Suppressor macrophage (primary cell): ENCODE measurements at regions not wholly inside any gene's neighbourhood (a gene's known extent, or its start where the extent isn't known, plus 50 kb on each side); places are given as distances from the start of the nearest gene placed in this dataset.
A peak's percentile ranks its signal among the peaks of the same experiment; 100 is the strongest.
"Not testable (repeated sequence)": the region's sequence is repeated elsewhere in the genome, so short reads cannot be mapped to it uniquely, and the experiment has no call there.

Source experiments
- DNase-seq, 4 experiments: peaks; one replicate each; pipeline ENCODE4 v3.0.0-alpha.2; 2020 to 2022

DNA sequence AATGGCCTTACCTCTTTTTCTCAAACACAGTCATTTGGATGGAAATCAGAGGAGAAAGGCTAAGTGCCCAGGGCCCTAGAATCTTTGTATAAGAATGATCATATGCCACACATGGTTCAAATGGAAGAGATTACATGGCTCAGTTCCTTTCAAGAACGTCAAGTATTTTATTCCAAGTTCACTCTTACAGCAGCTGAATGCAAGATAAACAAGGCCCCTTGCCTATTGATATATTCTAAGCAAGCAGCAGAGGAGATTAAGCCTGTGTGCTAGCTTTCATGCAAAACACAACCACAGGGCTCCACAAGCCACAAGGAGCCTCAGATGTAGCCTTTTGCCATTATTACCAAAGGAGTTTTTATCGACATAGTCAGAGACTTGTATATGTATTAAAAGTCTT lies 55.3 kb upstream of the SLCO6A1 start:
- no peak for DNase-seq

GRCh38 chr5:102554728-102555127 lies 55.9 kb upstream of the SLCO6A1 start:
- no peak for DNase-seq

DNA sequence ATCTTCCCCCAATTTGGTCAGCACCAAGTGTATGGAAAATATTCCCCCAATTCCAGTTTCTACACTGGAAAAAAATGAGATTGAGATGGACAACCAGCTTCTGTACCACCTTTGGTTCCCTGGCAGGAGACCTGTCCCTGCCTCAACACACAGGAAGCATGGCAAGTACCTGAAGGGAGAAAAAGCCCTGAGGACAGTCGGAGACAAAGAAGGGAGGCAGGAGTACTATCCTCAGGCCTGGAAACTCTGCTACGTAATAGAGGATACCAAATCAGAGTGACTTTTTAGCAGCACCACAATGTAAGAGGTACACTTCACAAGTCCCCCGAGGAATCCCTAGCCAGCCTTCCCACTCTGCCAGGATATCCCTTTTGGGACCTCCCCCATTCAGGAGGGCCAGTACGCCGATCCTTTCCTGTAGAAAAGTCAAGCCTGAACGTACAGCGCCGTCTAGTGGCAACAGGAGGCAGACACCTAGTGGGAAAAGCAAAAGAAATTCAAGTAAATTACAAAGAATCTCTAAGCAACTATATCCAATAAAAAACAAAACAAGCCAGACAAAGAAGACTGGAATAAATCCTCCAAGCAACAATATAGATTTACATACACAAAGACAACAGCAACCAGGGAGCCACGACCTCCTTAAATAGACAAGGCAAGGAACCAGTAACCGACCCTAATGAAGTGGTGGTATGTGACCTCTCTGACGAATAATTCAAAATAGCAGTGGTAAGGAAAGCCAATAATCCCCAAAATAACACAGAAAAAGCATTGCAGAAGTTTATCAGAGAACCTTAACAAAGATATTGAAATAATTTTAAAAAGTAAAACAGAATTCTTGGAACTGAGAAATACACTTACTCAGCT lies 63.3 kb upstream of the SLCO6A1 start:
- peak; percentile 31 to 58 (median 46) for DNase-seq

DNA sequence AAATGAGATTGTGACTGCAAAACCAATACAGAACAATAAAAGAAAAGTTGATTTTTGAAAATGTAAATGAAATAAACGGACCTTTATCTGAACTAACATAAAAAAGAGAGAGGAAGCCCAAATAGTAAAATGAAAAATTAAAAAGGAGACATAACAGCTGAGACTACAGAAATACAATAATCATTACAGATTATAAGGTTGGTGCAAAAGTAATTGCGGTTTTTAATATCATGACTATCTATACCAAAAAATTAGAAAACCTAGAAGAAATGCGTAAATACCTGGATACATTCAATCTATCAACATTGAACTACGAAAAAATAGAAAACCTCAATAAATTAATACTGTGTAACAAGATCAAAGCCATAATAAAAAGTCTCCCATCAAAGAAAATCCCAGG lies 71.9 kb upstream of the SLCO6A1 start:
- no peak for DNase-seq

- no peak for DNase-seq
Observed at GRCh38 chr5:102578362-102578761, 79.6 kb upstream of the SLCO6A1 start.

DNA sequence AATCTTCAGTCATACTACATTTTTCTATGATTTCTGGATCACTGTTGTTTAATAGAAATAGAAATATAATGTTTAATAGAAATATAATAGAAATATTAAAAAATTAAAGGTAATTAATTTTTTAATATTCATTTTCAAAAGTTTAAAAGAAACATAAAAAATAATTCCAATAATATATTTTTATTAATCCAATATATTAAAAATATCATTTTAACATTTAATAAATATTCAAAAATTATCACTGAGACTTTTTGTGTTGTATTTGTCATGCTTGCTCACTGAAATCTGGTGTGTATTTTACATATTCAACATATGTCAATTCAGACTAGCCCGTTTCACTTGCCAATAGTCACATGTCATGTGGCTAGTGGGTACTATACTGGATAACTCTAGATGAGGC lies 80.6 kb upstream of the SLCO6A1 start:
- no peak for DNase-seq

- no peak for DNase-seq
Observed at GRCh38 chr5:102581011-102581410, 82.2 kb upstream of the SLCO6A1 start.

DNA sequence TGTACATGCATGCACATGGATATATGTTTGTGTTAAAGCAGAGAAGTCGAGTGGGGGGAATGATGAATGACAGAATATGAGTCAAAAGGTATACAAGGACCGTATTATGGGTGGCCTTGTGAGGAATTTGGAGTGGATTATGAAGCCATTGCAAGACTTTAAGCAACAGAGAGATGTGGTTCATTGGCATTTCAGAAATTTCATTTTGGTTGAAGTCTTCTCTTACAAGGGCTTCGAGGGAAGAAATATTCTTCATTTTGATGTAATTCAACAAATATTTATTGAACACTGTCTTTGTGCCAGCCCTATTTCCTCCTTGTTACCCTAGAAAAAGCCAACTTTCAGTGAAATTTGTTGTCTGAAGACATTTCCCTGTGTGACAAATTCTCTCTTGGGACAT lies 83.9 kb upstream of the SLCO6A1 start:
- no peak for DNase-seq

GRCh38 chr5:102583276-102584124 lies 84.7 kb upstream of the SLCO6A1 start:
- peak in 3 of 4 experiments; percentile 4 to 52 (median 31) for DNase-seq

GRCh38 chr5:102589661-102590060 lies 90.9 kb upstream of the SLCO6A1 start:
- DNase-seq = no peak

DNA sequence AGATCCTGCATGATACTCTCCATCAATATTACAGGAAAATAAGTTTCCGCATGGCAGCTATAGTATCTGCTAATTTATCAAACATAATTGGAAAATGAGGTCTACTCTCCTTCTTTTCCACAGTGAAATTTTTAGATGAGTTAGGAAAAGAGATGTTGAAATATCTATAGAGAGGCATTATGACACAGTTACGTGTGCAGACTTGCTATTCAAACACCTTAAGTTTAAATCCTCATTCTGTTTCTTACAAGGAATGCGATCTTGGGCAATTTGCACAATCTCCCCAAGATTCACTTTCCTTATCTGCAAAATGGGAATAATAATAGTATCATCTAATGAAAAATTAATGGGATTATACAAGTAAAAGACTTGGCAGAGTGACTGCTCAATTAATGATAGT lies 91.7 kb upstream of the SLCO6A1 start:
- DNase-seq = no peak

DNA sequence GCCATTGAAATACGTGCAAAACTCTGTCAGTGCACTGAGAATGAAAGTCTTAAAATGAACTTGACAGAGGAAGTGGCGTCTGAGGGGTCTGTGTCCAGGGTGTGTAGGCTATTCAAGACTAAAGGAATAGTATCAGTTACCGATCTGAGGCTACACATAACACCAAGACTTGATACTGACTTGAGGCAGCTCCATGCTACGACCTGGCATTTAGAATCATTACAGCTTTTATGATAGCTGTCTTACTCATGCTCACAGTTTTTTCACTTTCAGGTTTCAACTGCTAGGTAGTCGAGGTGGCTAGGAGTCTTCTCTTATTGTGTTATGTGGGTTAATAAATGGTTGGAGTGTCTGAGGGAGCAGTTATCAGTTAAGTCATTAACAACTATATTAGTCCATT lies 92.8 kb upstream of the SLCO6A1 start:
- no peak for DNase-seq

- not testable (repeated sequence) for DNase-seq
Observed at GRCh38 chr5:102592586-102592985, 93.8 kb upstream of the SLCO6A1 start.

- DNase-seq = no peak
Observed at GRCh38 chr5:102594192-102594591, 95.4 kb upstream of the SLCO6A1 start.

DNA sequence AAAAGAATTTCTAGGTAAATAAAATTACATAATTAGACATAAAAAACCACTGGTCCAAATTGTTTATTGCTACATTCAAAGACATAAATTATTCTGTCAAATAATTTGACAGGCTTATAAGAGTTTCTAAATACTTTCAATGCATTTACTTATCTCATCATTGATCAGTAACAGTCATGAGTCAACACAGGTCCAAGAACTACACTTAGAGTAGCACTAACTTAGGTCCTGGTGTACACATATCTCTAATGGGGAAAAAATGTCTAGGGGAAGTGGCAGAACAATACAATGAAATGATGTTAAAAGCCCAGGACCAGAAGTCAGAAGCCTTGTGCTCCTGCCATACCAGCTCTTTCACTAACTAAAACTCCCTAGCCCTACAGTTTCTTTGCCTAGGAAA lies 96.5 kb upstream of the SLCO6A1 start:
- DNase-seq = no peak

GRCh38 chr5:102596113-102596512 lies 97.3 kb upstream of the SLCO6A1 start:
- peak in 2 of 4 experiments; percentile 2 to 3 for DNase-seq

DNA sequence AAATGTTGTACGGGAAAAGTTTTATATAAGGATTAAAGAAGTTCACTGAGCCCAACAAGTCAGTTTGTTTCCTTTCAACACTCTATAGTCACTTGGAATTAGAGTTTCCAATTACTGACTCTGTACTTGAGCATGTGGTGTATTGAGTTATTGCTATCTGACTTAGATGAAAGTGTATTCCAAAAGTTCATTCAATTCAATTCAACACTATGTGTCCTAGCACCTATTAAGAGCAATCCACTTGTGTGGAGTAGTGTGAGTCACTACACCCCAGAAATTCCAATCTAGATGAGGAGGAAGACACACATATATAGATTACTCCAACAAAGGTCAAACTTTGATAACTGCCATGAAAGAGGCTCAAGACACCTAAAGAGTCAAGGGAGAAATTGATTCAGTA lies 98.2 kb upstream of the SLCO6A1 start:
- DNase-seq = no peak

- DNase-seq = no peak
Observed at GRCh38 chr5:102599289-102599688, 100.5 kb upstream of the SLCO6A1 start.

DNA sequence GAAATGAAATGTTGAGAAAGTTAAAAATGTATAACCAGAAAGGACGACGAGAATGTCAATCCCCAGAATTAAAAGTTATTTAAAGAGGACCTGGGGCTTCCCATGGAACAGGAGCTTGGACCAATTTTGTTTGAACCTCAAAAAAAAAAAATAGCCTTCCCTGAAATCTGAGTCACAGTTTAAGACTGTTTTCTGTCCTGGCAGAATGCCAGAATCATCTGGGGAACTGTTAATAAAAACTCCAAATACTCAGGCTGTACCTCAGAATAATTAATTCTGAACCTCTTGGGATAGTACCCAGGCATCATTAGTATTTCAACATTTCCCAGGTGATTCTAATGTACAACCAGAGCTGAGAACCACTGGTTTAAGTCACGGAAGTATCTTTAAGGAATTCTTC lies 102.2 kb upstream of the SLCO6A1 start:
- peak in 2 of 4 experiments; percentile 16 to 31 for DNase-seq

DNA sequence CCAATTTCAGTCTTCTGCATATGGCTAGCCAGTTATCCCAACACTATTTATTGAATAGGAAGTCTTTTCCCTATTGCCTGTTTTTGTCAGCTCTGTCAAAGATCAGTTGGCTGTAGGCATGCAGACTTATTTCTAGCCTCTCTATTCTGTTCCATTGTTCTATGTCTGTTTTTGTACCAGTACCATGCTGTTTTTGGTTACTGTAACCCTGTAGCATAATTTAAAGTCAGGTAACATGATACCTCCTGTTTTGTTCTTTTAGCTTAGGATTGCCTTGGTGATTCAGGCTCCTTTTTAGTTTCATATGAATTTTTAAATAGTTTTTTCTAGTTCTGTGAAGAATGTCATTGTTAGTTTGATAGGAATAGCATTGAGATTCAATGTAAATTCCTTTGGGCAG lies 104.9 kb upstream of the SLCO6A1 start:
- no peak for DNase-seq

GRCh38 chr5:102608414-102608813 lies 109.6 kb upstream of the SLCO6A1 start:
- DNase-seq = no peak

GRCh38 chr5:102611312-102611711 lies 112.5 kb upstream of the SLCO6A1 start:
- DNase-seq = no peak

DNA sequence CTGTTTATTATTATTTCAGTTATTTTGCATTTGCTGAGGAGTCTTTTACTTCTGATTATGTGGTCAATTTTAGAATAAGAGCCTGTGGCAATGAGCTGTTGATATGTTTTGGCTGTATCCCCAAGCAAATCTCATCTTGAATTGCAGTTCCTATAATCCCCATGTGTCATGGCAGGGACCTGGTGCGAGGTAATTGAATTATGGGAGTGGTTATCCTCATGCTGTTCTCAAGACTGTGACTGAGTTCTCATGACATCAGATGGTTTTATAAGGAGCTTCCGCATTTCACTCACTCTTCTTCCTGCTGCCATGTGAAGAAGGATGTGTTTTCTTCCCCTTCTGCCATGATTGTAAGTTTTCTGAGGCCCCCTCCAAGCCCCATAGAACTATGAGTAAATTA lies 114.9 kb upstream of the SLCO6A1 start:
- peak in 1 of 4 experiments; percentile 4 for DNase-seq
